ENCODE measurements at regions not wholly inside any gene's neighbourhood (a gene's known extent, or its start where the extent isn't known, plus 50 kb on each side); places are given as distances from the start of the nearest gene placed in this dataset.
"Not testable (repeated sequence)": the region's sequence is repeated elsewhere in the genome, so short reads cannot be mapped to it uniquely, and the experiment has no call there.

- WGBS: 60% methylated on average over 12 of the region's 12 CpGs
- H3K27ac ChIP-seq (ENCODE audit: low read length): no peak overlapping the region
- no peaks in the 10 kb centered on the region for H3K27me3 ChIP-seq (ENCODE audit: control insufficient read depth, insufficient read depth)
- intact Hi-C loops (cut with DNase I): no loop called here
- DNase-seq (no peak), ATAC-seq (no peak)
- no peak overlapping the region for H3K4me3 ChIP-seq (ENCODE audit: low read length)
- H3K9me3 ChIP-seq (ENCODE audit: control insufficient read depth, low read length): no peaks in the 10 kb centered on the region
- no peaks in the 10 kb centered on the region for H3K4me1 ChIP-seq (ENCODE audit: control insufficient read depth, insufficient read depth, low read length)
Observed at GRCh38 chr10:28470873-28471651, 61.9 kb upstream of the WAC start.

DNA sequence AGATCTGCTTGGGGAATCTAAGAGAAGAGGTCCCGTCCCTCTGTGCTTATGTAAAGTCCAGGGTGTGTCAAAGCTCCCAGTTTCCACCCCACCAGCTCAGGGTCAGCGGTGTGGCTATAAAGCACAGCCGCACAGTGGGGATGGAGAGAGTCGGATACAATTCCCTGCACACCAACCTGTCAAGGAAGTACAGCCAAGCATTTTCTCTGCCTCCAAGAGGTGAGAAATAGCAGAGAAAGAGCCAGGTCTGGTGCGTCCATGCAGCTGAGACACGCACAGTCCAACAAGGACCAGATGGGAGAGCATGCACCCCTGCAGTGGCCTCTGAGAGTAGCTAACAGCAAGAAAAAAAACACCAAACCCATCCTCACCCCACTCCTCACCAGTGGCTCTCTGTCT lies 61.3 kb upstream of the WAC start:
- intact Hi-C loops (cut with DNase I): no loop called here
- Histone ChIP-seq H3K27me3 (ENCODE audit: control insufficient read depth, insufficient read depth) (no peaks in the 10 kb centered on the region), H3K4me3 (ENCODE audit: low read length) (no peak overlapping the region), H3K9me3 (ENCODE audit: control insufficient read depth, low read length) (no peaks in the 10 kb centered on the region), H3K27ac (ENCODE audit: low read length) (no peak overlapping the region), H3K4me1 (ENCODE audit: control insufficient read depth, insufficient read depth, low read length) (no peaks in the 10 kb centered on the region)
- ATAC-seq (no peak), DNase-seq (no peak)
- 90% methylated on average over 6 of the region's 6 CpGs for WGBS

GRCh38 chr10:28478646-28479045 lies 54.3 kb upstream of the WAC start:
- H3K27me3 ChIP-seq (ENCODE audit: control insufficient read depth, insufficient read depth): no peaks in the 10 kb centered on the region
- 34% methylated on average over 1 of the region's 1 CpG for WGBS
- no peaks in the 10 kb centered on the region for H3K9me3 ChIP-seq (ENCODE audit: control insufficient read depth, low read length)
- H3K27ac ChIP-seq (ENCODE audit: low read length): no peak overlapping the region
- no peak overlapping the region for H3K4me3 ChIP-seq (ENCODE audit: low read length)
- intact Hi-C loops (cut with DNase I): no loop called here
- DNase-seq: no peak
- no peak for ATAC-seq
- H3K4me1 ChIP-seq (ENCODE audit: control insufficient read depth, insufficient read depth, low read length): peaks cover 5% of the 10 kb centered on the region

DNA sequence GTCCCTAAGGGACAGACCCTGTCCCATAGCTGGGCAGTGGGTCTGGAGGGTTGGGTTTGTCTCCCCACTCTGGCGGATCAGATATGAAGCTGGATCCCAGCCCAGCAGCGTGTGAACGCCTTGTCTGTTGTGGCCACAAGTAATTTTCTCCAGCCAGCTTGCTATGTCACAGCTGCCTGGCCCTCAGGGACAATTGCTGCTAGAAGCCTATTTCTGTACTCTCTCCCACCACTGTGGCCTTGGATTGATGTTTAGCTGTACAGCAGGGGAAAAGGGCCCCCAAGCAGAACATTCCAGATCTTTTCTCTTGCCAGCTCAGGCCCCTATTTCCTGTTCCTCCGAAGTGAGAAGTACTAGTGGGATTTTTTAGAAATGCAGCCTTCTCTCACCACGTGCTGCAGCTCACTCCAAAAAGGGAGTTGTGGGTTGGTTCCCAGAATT lies 53.5 kb upstream of the WAC start:
- intact Hi-C loops (cut with DNase I): no loop called here
- ATAC-seq: no peak
- DNase-seq: peak in 1 of 3 donors; percentile 39

DNA sequence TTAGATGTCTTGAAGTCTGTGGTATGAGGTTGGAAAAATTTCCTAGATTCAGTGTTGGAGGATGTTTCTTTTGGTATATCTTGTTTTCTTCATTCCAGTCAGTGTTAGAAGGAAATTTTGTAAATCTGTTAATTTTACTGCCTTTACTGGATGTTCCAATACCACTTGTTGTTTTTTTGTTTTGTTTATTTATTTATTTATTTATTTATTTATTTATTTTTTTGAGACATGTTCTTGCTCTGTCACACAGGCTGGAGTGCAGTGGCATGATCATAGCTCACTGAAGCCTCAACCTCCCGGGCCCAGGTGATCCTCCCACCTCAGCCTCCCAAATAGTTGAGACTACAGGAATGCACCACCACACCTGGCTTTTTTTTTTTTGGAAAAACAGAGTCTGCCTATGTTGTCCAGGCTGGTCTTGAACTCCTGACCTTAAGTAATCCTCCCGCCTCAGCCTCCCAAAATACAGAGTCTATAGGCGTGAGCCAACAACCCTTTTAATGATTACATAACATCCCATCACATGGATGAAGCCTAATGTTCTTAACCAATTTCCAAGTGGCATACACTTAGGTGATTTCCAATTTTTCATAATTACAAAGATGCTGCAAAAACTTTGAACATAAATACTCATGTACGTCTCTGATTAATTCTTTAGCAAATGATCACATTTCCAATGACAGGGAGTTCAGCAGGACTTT lies 52.8 kb upstream of the WAC start:
- H3K27me3 ChIP-seq (ENCODE audit: control insufficient read depth, insufficient read depth): no peaks in the 10 kb centered on the region
- H3K9me3 ChIP-seq (ENCODE audit: control insufficient read depth, low read length): no peaks in the 10 kb centered on the region
- H3K4me3 ChIP-seq (ENCODE audit: low read length): no peak overlapping the region
- H3K4me1 ChIP-seq (ENCODE audit: control insufficient read depth, insufficient read depth, low read length): peaks cover 5% of the 10 kb centered on the region
- no peak overlapping the region for H3K27ac ChIP-seq (ENCODE audit: low read length)
- no peak for DNase-seq
- ATAC-seq: no peak
- 88% methylated on average over 4 of the region's 4 CpGs for WGBS
- intact Hi-C loops (cut with DNase I): no loop called here

More for the DNA sequence above, 53.5 kb upstream of the WAC start:
- Histone ChIP-seq H3K4me3 (ENCODE audit: low read length) (no peak overlapping the region), H3K9me3 (ENCODE audit: control insufficient read depth, low read length) (no peaks in the 10 kb centered on the region), H3K27ac (ENCODE audit: low read length) (no peak overlapping the region), H3K27me3 (ENCODE audit: control insufficient read depth, insufficient read depth) (no peaks in the 10 kb centered on the region), H3K4me1 (ENCODE audit: control insufficient read depth, insufficient read depth, low read length) (peaks cover 5% of the 10 kb centered on the region)
- 15% methylated on average over 5 of the region's 5 CpGs for WGBS

GRCh38 chr10:28480628-28480965 lies 52.3 kb upstream of the WAC start:
- DNase-seq (no peak), ATAC-seq (no peak)
- peaks cover 5% of the 10 kb centered on the region for H3K4me1 ChIP-seq (ENCODE audit: control insufficient read depth, insufficient read depth, low read length)
- no peak overlapping the region for H3K27ac ChIP-seq (ENCODE audit: low read length)
- H3K27me3 ChIP-seq (ENCODE audit: control insufficient read depth, insufficient read depth): no peaks in the 10 kb centered on the region
- intact Hi-C loops (cut with DNase I): no loop called here
- no peak overlapping the region for H3K4me3 ChIP-seq (ENCODE audit: low read length)
- no peaks in the 10 kb centered on the region for H3K9me3 ChIP-seq (ENCODE audit: control insufficient read depth, low read length)
- 91% methylated on average over 3 of the region's 3 CpGs for WGBS

GRCh38 chr10:28481346-28481745 lies 51.6 kb upstream of the WAC start:
- WGBS: 78% methylated on average over 5 of the region's 5 CpGs
- H3K4me3 ChIP-seq (ENCODE audit: low read length); DNase-seq; H3K9me3 ChIP-seq (ENCODE audit: control insufficient read depth, low read length); H3K27me3 ChIP-seq (ENCODE audit: control insufficient read depth, insufficient read depth); intact Hi-C loops (cut with DNase I); H3K27ac ChIP-seq (ENCODE audit: low read length); H3K4me1 ChIP-seq (ENCODE audit: control insufficient read depth, insufficient read depth, low read length); ATAC-seq: not testable (repeated sequence)

- WGBS: 96% methylated on average over 1 of the region's 1 CpG
Observed at GRCh38 chr10:28481968-28482367, 51.0 kb upstream of the WAC start.

More at GRCh38 chr10:28481968-28482367, 51.0 kb upstream of the WAC start:
- no peak overlapping the region for H3K4me3 ChIP-seq (ENCODE audit: low read length)
- no peaks in the 10 kb centered on the region for H3K27me3 ChIP-seq (ENCODE audit: control insufficient read depth, insufficient read depth)
- no peaks in the 10 kb centered on the region for H3K9me3 ChIP-seq (ENCODE audit: control insufficient read depth, low read length)
- intact Hi-C loops (cut with DNase I): no loop called here
- ATAC-seq (no peak), DNase-seq (no peak)
- H3K27ac ChIP-seq (ENCODE audit: low read length): no peak overlapping the region
- H3K4me1 ChIP-seq (ENCODE audit: control insufficient read depth, insufficient read depth, low read length): peaks cover 5% of the 10 kb centered on the region

All from right cardiac atrium (tissue), 5 donors.